ENCODE measurements at regions not wholly inside any gene's neighbourhood (a gene's known extent, or its start where the extent isn't known, plus 50 kb on each side); places are given as distances from the start of the nearest gene placed in this dataset.

DNA sequence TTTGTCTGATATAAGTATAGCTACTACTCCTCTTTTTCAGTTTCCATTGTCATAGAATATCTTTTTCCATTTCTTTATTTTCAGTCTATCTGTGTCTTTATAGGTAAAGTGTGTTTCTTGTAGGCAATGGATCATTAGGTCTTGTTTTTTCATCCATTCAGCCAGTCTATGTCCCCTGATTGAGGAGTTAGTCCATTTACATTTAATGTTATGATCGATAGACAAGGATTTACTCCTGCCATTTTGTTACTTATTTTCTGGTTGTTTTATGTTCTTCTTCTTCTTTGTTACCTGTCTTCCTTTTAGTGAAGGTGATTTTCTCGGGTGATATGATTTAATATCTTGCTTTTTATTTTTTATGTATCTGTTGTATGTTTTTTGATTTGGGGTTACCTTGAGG, 169.0 kb downstream of the BARX1 start:
- Mint-ChIP-seq H3K4me3 (ENCODE audit: unreplicated experiment) (no peak overlapping the region), H3K36me3 (ENCODE audit: unreplicated experiment) (no peaks in the 10 kb centered on the region), H3K9me3 (ENCODE audit: unreplicated experiment) (peaks cover 23% of the 10 kb centered on the region), H3K27ac (ENCODE audit: unreplicated experiment) (no peak overlapping the region), H3K27me3 (ENCODE audit: unreplicated experiment) (peaks cover 45% of the 10 kb centered on the region), H3K4me1 (ENCODE audit: unreplicated experiment) (no peaks in the 10 kb centered on the region)
- TF ChIP-seq, protein P1, sequence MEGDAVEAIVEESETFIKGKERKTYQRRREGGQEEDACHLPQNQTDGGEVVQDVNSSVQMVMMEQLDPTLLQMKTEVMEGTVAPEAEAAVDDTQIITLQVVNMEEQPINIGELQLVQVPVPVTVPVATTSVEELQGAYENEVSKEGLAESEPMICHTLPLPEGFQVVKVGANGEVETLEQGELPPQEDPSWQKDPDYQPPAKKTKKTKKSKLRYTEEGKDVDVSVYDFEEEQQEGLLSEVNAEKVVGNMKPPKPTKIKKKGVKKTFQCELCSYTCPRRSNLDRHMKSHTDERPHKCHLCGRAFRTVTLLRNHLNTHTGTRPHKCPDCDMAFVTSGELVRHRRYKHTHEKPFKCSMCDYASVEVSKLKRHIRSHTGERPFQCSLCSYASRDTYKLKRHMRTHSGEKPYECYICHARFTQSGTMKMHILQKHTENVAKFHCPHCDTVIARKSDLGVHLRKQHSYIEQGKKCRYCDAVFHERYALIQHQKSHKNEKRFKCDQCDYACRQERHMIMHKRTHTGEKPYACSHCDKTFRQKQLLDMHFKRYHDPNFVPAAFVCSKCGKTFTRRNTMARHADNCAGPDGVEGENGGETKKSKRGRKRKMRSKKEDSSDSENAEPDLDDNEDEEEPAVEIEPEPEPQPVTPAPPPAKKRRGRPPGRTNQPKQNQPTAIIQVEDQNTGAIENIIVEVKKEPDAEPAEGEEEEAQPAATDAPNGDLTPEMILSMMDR (IDR thresholded peaks at IDR 0.05) = no peak
- no peak for DNase-seq (ENCODE audit: extremely low spot score, unreplicated experiment)

DNA sequence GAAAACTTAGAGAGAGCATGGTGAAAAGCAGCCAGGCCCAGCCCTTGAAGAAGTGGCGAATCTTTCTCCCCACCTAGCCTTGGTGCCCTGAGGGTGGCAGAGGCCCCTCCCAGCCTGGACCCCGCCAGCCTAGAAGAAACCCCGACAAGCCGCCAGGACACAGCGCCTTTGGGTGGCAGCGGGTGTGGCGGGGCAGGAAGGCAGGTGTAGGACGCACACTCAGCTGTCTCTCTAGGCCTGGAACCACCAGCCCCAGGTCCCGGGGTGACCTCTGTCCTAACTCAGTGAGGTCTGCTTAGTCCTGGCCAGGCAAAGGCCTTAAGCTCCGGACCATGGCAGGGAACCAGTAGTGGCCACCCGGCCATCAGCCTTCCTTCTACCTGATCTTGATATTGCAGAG, 178.3 kb downstream of the BARX1 start:
- no peak overlapping the region for H3K4me3 Mint-ChIP-seq (ENCODE audit: unreplicated experiment)
- peaks cover 24% of the 10 kb centered on the region for H3K27me3 Mint-ChIP-seq (ENCODE audit: unreplicated experiment)
- no peaks in the 10 kb centered on the region for H3K36me3 Mint-ChIP-seq (ENCODE audit: unreplicated experiment)
- DNase-seq (ENCODE audit: extremely low spot score, unreplicated experiment) = no peak
- no peak overlapping the region for H3K27ac Mint-ChIP-seq (ENCODE audit: unreplicated experiment)
- no peaks in the 10 kb centered on the region for H3K4me1 Mint-ChIP-seq (ENCODE audit: unreplicated experiment)
- TF ChIP-seq, protein P1 (IDR thresholded peaks at IDR 0.05) = no peak
- no peaks in the 10 kb centered on the region for H3K9me3 Mint-ChIP-seq (ENCODE audit: unreplicated experiment)

DNA sequence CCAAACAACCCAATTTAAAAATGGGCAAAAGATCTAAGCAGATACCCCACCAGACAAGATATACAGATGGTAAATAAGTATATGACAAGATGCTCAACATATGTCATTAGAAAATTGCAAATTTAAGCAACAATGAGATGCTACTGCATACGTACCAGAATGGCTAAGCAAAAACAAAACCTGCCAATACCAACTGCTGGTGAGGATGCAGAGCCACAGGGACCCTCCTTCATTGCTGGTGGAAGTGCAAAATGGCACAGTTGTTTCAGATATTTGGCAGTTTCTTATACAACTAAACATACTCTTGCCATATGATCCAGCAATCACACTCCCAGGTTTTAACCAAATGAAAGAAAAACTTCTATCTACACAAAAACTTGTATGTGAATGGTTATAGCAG, 178.9 kb downstream of the BARX1 start:
- no peaks in the 10 kb centered on the region for H3K36me3 Mint-ChIP-seq (ENCODE audit: unreplicated experiment)
- H3K9me3 Mint-ChIP-seq (ENCODE audit: unreplicated experiment) = no peaks in the 10 kb centered on the region
- no peaks in the 10 kb centered on the region for H3K4me1 Mint-ChIP-seq (ENCODE audit: unreplicated experiment)
- TF ChIP-seq, protein P1 (IDR thresholded peaks at IDR 0.05) = no peak
- H3K27ac Mint-ChIP-seq (ENCODE audit: unreplicated experiment) = no peak overlapping the region
- H3K4me3 Mint-ChIP-seq (ENCODE audit: unreplicated experiment) = no peak overlapping the region
- DNase-seq (ENCODE audit: extremely low spot score, unreplicated experiment) = no peak
- peaks cover 25% of the 10 kb centered on the region for H3K27me3 Mint-ChIP-seq (ENCODE audit: unreplicated experiment)

DNA sequence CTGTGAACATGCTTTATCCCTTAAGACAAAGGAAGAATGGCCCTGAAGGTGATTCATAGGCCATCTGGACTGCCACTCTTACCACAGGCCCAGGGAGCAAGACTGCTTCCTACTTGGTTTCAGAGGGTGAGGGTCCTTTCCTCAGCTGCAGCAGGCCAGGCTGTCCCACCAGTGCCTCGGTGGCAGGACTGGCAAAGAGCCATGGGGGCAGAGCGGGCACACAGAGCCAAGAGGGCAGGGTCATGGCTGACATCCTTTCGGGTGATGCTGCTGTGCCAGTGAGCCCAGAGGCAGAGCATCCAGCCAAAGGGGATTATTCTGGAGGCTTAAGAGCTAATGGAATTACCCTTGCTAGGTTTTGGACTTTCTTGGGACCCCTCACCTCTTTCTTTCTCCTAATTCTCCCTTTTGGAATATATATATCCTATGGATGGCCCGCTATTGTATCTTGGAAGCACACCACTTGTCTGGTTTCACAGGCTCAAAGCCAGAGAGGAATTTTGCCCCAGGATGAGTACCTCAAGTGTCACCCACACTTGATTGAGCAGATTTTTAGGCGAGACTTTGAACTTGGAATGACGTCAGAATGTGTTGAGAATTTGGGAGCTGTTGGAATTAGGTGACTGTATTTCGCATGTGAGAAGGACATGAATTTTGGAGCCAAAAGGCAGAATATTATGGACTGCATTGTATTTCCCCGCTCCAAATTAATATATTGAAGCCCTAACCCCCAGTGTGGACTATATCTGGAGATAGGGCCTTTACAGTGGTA, 180.6 kb downstream of the BARX1 start:
- no peaks in the 10 kb centered on the region for H3K9me3 Mint-ChIP-seq (ENCODE audit: unreplicated experiment)
- peaks cover 17% of the 10 kb centered on the region for H3K27me3 Mint-ChIP-seq (ENCODE audit: unreplicated experiment)
- no peak for DNase-seq (ENCODE audit: extremely low spot score, unreplicated experiment)
- no peaks in the 10 kb centered on the region for H3K4me1 Mint-ChIP-seq (ENCODE audit: unreplicated experiment)
- H3K4me3 Mint-ChIP-seq (ENCODE audit: unreplicated experiment) = no peak overlapping the region
- no peaks in the 10 kb centered on the region for H3K36me3 Mint-ChIP-seq (ENCODE audit: unreplicated experiment)
- H3K27ac Mint-ChIP-seq (ENCODE audit: unreplicated experiment) = no peak overlapping the region
- TF ChIP-seq, protein P1 (IDR thresholded peaks at IDR 0.05) = no peak

DNA sequence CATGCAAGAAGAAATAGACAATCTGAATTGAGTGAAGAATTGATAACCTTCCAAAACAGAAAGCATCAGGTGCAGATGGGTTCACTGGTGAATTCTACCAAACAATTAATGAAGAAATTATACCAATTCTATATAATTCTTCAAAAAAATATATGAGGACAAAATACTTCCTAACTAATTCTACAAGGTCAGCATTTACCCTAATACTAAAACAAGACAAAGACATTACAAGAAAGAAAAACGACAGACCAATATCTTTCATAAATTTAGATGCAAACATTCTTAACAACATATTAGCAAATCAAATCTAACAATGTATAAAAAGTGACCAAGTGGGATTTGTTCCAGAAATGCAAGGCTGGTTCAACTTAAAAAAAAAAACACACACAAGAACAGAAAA, 183.9 kb downstream of the BARX1 start:
- TF ChIP-seq, protein P1 (IDR thresholded peaks at IDR 0.05) = no peak
- Mint-ChIP-seq H3K9me3 (ENCODE audit: unreplicated experiment) (peaks cover 8% of the 10 kb centered on the region), H3K4me1 (ENCODE audit: unreplicated experiment) (no peaks in the 10 kb centered on the region), H3K4me3 (ENCODE audit: unreplicated experiment) (no peak overlapping the region), H3K27ac (ENCODE audit: unreplicated experiment) (no peak overlapping the region), H3K36me3 (ENCODE audit: unreplicated experiment) (no peaks in the 10 kb centered on the region), H3K27me3 (ENCODE audit: unreplicated experiment) (peaks cover 10% of the 10 kb centered on the region)
- DNase-seq (ENCODE audit: extremely low spot score, unreplicated experiment) = no peak

All from osteocyte (in vitro differentiated cells).